Neuronal stem cell (in vitro differentiated cells): ENCODE measurements at regions not wholly inside any gene's neighbourhood (a gene's known extent, or its start where the extent isn't known, plus 50 kb on each side); places are given as distances from the start of the nearest gene placed in this dataset.
A peak's percentile ranks its signal among the peaks of the same experiment; 100 is the strongest.

Experiments used
- DNase-seq: peaks from one replicate; pipeline ENCODE4 v3.0.0-alpha.2; 2013; ENCODE audit warnings: low spot score
- H2AFZ ChIP-seq: one replicate; pipeline ENCODE4 v1.6.1; 2013; ENCODE audit warnings: mild to moderate bottlenecking, low read length, inconsistent platforms
- H2AK5ac ChIP-seq: 2 replicates; pipeline ENCODE4 v1.6.1; 2013; ENCODE audit warnings: low read depth, mild to moderate bottlenecking, inconsistent platforms, low read length, moderate library complexity, mixed read lengths
- H2BK120ac ChIP-seq: 2 replicates; pipeline ENCODE4 v1.6.1; 2013; ENCODE audit warnings: low read depth, mild to moderate bottlenecking, inconsistent platforms, low read length, moderate library complexity, mixed read lengths
- H2BK12ac ChIP-seq: one replicate; pipeline ENCODE4 v1.6.1; 2013; ENCODE audit warnings: low read length, inconsistent platforms
- H2BK15ac ChIP-seq: 2 replicates; pipeline ENCODE4 v1.6.1; 2013; ENCODE audit warnings: mild to moderate bottlenecking, low read length, inconsistent platforms, mixed read lengths
- H2BK5ac ChIP-seq: one replicate; pipeline ENCODE4 v1.6.1; 2013; ENCODE audit warnings: inconsistent platforms, mild to moderate bottlenecking, low read length, moderate library complexity
- H3K14ac ChIP-seq: one replicate; pipeline ENCODE4 v1.6.1; 2013; ENCODE audit warnings: low read length, inconsistent platforms
- H3K18ac ChIP-seq: 2 replicates; pipeline ENCODE4 v1.6.1; 2013; ENCODE audit warnings: low read length, inconsistent platforms
- H3K23ac ChIP-seq: 2 replicates; pipeline ENCODE4 v1.6.1; 2013; ENCODE audit warnings: low read depth, mild to moderate bottlenecking, mixed read lengths, low read length, inconsistent platforms; ENCODE audit not compliant: poor library complexity
- H3K27ac ChIP-seq: replicated peaks from 3 replicates; pipeline ENCODE4 v1.5.1; 2013; ENCODE audit warnings: low read length, inconsistent platforms
- H3K27me3 ChIP-seq, 3 experiments: 2 replicates each; pipeline ENCODE4 v1.6.1; 2013; ENCODE audit warnings: low read length in 3 of 3, mild to moderate bottlenecking in 2 of 3, inconsistent platforms in 1 of 3, low read depth in 1 of 3, mixed read lengths in 1 of 3, moderate library complexity in 1 of 3; ENCODE audit not compliant: control insufficient read depth in 3 of 3, insufficient read depth in 3 of 3
- H3K36me3 ChIP-seq, 2 donors: replicated peaks in 1 of 2; 2 replicates each; pipeline ENCODE4 v1.6.1; 2013; ENCODE audit warnings: low read length in 2 of 2; ENCODE audit not compliant: control insufficient read depth in 2 of 2, insufficient read depth in 2 of 2
- H3K4ac ChIP-seq: 2 replicates; pipeline ENCODE4 v1.6.1; 2013; ENCODE audit warnings: inconsistent platforms, mild to moderate bottlenecking, low read length, moderate library complexity
- H3K4me1 ChIP-seq, 2 donors: 1 replicate in 1 of 2; 2 replicates in 1 of 2; pipeline ENCODE4 v1.6.1; 2013; ENCODE audit warnings: low read length in 2 of 2, low read depth in 1 of 2; ENCODE audit not compliant: control insufficient read depth in 2 of 2, insufficient read depth in 1 of 2
- H3K4me2 ChIP-seq: one replicate; pipeline ENCODE4 v1.6.1; 2013; ENCODE audit warnings: mild to moderate bottlenecking, low read length, inconsistent platforms; ENCODE audit not compliant: insufficient read depth, poor library complexity, severe bottlenecking
- H3K4me3 ChIP-seq, 2 donors: 2 replicates each; pipeline ENCODE4 v1.5.1; 2013; ENCODE audit warnings: low read length in 2 of 2, mild to moderate bottlenecking in 2 of 2, inconsistent platforms in 1 of 2, moderate library complexity in 1 of 2
- H3K79me1 ChIP-seq: one replicate; pipeline ENCODE4 v1.6.1; 2013; ENCODE audit warnings: low read depth, mild to moderate bottlenecking, inconsistent platforms, low read length, moderate library complexity
- H3K9ac ChIP-seq: one replicate; pipeline ENCODE4 v1.6.1; 2013; ENCODE audit warnings: mild to moderate bottlenecking, low read depth, low read length, inconsistent platforms; ENCODE audit not compliant: poor library complexity
- H3K9me3 ChIP-seq, 2 donors: replicated peaks in 1 of 2; 2 replicates each; pipeline versions ENCODE3 to v1.6.1; 2013; ENCODE audit warnings: low read length in 2 of 2, mild to moderate bottlenecking in 2 of 2, inconsistent platforms in 1 of 2, low read depth in 1 of 2, mixed read lengths in 1 of 2, moderate library complexity in 1 of 2; ENCODE audit not compliant: control insufficient read depth in 2 of 2, insufficient read depth in 1 of 2
- H4K8ac ChIP-seq: one replicate; pipeline ENCODE4 v1.6.1; 2013; ENCODE audit warnings: low read depth, mild to moderate bottlenecking, inconsistent platforms, low read length, moderate library complexity
- H4K91ac ChIP-seq: one replicate; pipeline ENCODE4 v1.6.1; 2013; ENCODE audit warnings: low read length, low read depth, mild to moderate bottlenecking, inconsistent platforms; ENCODE audit not compliant: poor library complexity
- WGBS, 2 donors: extraction: QIAGEN DNeasy Blood & Tissue Kit; methylation state at CpG; one replicate each; pipeline ENCODE4 v1.1.7; 2013; ENCODE audit warnings: missing lambda C conversion rate in 2 of 2, mixed read lengths in 1 of 2; ENCODE audit not compliant: insufficient read length in 2 of 2, insufficient replicate concordance in 1 of 2; ENCODE audit errors: extremely low coverage in 2 of 2; 5-methylcytosine and 5-hydroxymethylcytosine counted together

DNA sequence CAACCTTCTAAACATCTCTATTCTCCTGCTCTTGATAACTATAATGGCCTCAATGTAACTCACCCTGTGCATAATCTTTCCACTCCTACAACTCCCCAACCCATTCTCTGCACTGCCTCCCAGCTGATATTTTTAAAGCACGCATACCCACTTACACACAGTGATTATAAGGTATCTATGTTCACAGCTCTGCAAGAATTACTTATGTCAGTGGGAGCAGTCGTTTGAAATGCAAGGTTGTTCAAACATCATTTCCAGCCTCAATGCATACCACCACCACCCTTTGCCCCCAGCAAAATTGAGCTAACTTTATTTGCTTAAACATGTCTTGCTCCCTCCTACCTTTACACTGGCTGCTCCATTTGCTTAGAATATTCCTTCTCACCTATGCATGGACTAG is 506.0 kb downstream of the RFPL4B start:
- no peaks in the 10 kb centered on the region for H3K4me1 ChIP-seq
- no peak overlapping the region for H3K27ac ChIP-seq
- no peak overlapping the region for H3K9ac ChIP-seq
- no peak overlapping the region for H3K4ac ChIP-seq
- no peak overlapping the region for H2BK120ac ChIP-seq
- H3K36me3 ChIP-seq, result no peaks in the 10 kb centered on the region
- no peak overlapping the region for H3K4me2 ChIP-seq
- H2BK12ac ChIP-seq, result no peak overlapping the region
- DNase-seq, result no peak
- H3K18ac ChIP-seq, result no peak overlapping the region
- H2AK5ac ChIP-seq, result no peak overlapping the region
- no peak overlapping the region for H3K23ac ChIP-seq
- H3K79me1 ChIP-seq, result no peaks in the 10 kb centered on the region
- H3K14ac ChIP-seq, result no peak overlapping the region
- no peak overlapping the region for H3K4me3 ChIP-seq
- no peak overlapping the region for H2AFZ ChIP-seq
- no CpG with 5 or more reads among the region's 2 CpGs for WGBS, 2 donors
- H4K8ac ChIP-seq, result no peak overlapping the region
- no peak overlapping the region for H4K91ac ChIP-seq
- no peak overlapping the region for H2BK5ac ChIP-seq
- no peaks in the 10 kb centered on the region for H3K9me3 ChIP-seq
- H2BK15ac ChIP-seq, result no peak overlapping the region
- no peaks in the 10 kb centered on the region for H3K27me3 ChIP-seq

DNA sequence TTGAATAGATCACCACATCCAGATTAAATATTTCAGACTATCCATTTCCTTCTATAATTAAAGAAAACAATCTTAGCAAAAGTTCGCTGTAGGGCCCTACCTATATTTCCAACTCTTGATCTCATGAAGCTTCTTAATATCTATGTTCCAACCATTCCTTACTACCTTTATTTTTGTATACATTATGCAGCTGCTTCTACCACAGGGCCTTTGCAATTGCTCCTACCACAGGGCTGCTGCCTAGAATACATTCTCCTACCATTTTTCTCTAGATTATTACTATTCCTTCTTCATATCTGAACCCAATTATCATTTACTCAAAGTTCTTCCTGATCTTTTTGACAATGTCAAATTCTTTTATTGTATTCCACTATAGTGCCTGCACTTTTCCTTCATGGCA is 516.6 kb downstream of the RFPL4B start:
- no peak overlapping the region for H2BK120ac ChIP-seq
- no peak overlapping the region for H3K4me2 ChIP-seq
- no peaks in the 10 kb centered on the region for H3K36me3 ChIP-seq
- H3K4me1 ChIP-seq, result no peaks in the 10 kb centered on the region
- DNase-seq, result no peak
- no peaks in the 10 kb centered on the region for H3K79me1 ChIP-seq
- H2BK5ac ChIP-seq, result no peak overlapping the region
- no peak overlapping the region for H2BK12ac ChIP-seq
- no peak overlapping the region for H3K27ac ChIP-seq
- H3K9me3 ChIP-seq, result no peaks in the 10 kb centered on the region
- no peak overlapping the region for H3K4ac ChIP-seq
- H3K23ac ChIP-seq, result no peak overlapping the region
- no peak overlapping the region for H3K14ac ChIP-seq
- no peak overlapping the region for H2AK5ac ChIP-seq
- H4K8ac ChIP-seq, result no peak overlapping the region
- H2AFZ ChIP-seq, result no peak overlapping the region
- H3K27me3 ChIP-seq, result no peaks in the 10 kb centered on the region
- no peak overlapping the region for H2BK15ac ChIP-seq
- H3K4me3 ChIP-seq, result no peak overlapping the region
- H3K18ac ChIP-seq, result no peak overlapping the region
- H4K91ac ChIP-seq, result no peak overlapping the region
- H3K9ac ChIP-seq, result no peak overlapping the region
- WGBS, 2 donors, result no CpG with 5 or more reads among the region's 1 CpG

DNA sequence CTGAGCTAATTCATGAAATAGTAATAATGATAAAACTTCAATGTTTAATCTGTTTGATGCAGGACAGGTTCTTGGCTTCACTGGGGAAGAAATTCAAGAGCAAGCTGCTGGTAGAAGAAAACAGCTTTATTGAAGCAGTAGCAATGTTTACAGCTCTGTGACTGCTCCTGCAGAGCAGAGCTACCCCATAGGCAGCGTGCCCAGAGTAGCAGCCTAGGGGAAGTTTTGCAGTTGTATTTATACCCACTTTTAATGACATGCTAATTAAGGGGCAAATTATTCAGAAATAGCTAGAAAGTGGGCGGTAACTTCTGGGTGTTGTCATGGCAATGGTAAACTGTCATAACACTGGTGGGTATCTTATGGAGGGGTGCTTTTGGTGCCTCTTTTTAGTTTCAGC is 518.0 kb downstream of the RFPL4B start:
- H3K9me3 ChIP-seq, result no peaks in the 10 kb centered on the region
- H4K91ac ChIP-seq, result no peak overlapping the region
- no peak overlapping the region for H2BK15ac ChIP-seq
- no peaks in the 10 kb centered on the region for H3K27me3 ChIP-seq
- H3K14ac ChIP-seq, result no peak overlapping the region
- H2BK12ac ChIP-seq, result no peak overlapping the region
- H2AFZ ChIP-seq, result peak overlapping the region; percentile 43
- H4K8ac ChIP-seq, result no peak overlapping the region
- H3K18ac ChIP-seq, result no peak overlapping the region
- H2BK120ac ChIP-seq, result no peak overlapping the region
- H3K4ac ChIP-seq, result no peak overlapping the region
- H3K9ac ChIP-seq, result no peak overlapping the region
- no peak overlapping the region for H3K4me3 ChIP-seq
- DNase-seq, result no peak
- no peaks in the 10 kb centered on the region for H3K4me1 ChIP-seq
- no peak overlapping the region for H3K27ac ChIP-seq
- no CpG with 5 or more reads among the region's 2 CpGs for WGBS, 2 donors
- no peaks in the 10 kb centered on the region for H3K79me1 ChIP-seq
- H2BK5ac ChIP-seq, result no peak overlapping the region
- H3K23ac ChIP-seq, result no peak overlapping the region
- no peak overlapping the region for H2AK5ac ChIP-seq
- H3K36me3 ChIP-seq, result no peaks in the 10 kb centered on the region
- H3K4me2 ChIP-seq, result no peak overlapping the region

DNA sequence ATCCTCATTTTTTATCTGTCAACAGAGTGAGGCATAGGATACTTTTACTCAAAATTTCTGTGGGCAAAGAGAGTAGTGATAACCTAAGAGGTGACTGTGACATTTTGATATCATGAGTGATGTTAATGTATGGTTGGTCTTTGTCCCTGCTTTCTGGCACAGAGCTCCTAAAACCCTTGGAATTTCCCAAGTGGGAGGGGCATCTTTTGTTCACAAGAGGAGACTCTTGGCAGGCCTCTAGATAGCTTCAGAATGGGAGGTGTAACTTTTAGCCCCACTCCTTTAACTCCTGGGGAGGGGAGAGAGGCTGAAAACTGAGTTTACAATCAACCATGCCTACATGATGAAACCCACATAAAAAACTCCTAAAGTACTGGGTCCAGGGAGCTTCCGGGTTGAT is 527.8 kb downstream of the RFPL4B start:
- Histone ChIP-seq H4K91ac (no peak overlapping the region), H3K27ac (no peak overlapping the region), H3K79me1 (no peaks in the 10 kb centered on the region), H4K8ac (no peak overlapping the region), H3K14ac (no peak overlapping the region), H2BK15ac (no peak overlapping the region), H3K4me2 (no peak overlapping the region), H3K36me3 (no peaks in the 10 kb centered on the region), H2BK120ac (no peak overlapping the region), H3K4ac (no peak overlapping the region), H2BK5ac (no peak overlapping the region), H3K18ac (no peak overlapping the region), H3K4me1 (peaks cover 2 to 8% of the 10 kb centered on the region in 2 donors), H3K23ac (no peak overlapping the region), H2AK5ac (no peak overlapping the region), H3K9ac (no peak overlapping the region), H3K27me3 (no peaks in the 10 kb centered on the region), H2BK12ac (no peak overlapping the region), H3K9me3 (no peaks in the 10 kb centered on the region), H3K4me3 (no peak overlapping the region), H2AFZ (peak overlapping the region; percentile 45)
- no peak for DNase-seq
- WGBS, 2 donors, result no CpG with 5 or more reads among the region's 1 CpG
